SU-DHL-6 (cell line): ENCODE measurements at regions not wholly inside any gene's neighbourhood (a gene's known extent, or its start where the extent isn't known, plus 50 kb on each side); places are given as distances from the start of the nearest gene placed in this dataset.

Experiments
- H2AFZ ChIP-seq: fragments of 200-600 bp; sonication (generic); 2 replicates; pipeline ENCODE4 v1.6.1; 2014; ENCODE audit warnings: low read depth, mild to moderate bottlenecking, moderate library complexity, mixed read lengths, antibody characterized with exemption, low read length; ENCODE audit not compliant: severe bottlenecking
- H3F3A ChIP-seq: fragments of 200-600 bp; shearing (Covaris generic); 2 replicates; pipeline ENCODE4 v1.6.0; 2016; ENCODE audit warnings: antibody characterized with exemption, mild to moderate bottlenecking; ENCODE audit not compliant: insufficient read depth
- H3K27ac ChIP-seq: fragments of 200-600 bp; sonication (generic); 2 replicates; pipeline ENCODE4 v1.5.1; 2016; ENCODE audit warnings: low read depth, mild to moderate bottlenecking, low read length, moderate library complexity, mixed read lengths
- H3K27me3 ChIP-seq: fragments of 200-600 bp; sonication (generic), shearing (Covaris generic); 2 replicates; pipeline ENCODE4 v1.6.0; 2014; ENCODE audit warnings: mild to moderate bottlenecking, low read length
- H3K36me3 ChIP-seq: fragments of 200-600 bp; sonication (generic); 2 replicates; pipeline ENCODE4 v1.6.1; 2014; ENCODE audit warnings: mild to moderate bottlenecking, low read length, mixed read lengths
- H3K4me2 ChIP-seq: fragments of 300-600, 200-600 bp; shearing (Covaris generic), sonication (generic); 2 replicates; pipeline ENCODE4 v1.6.0; 2014; ENCODE audit warnings: low read length, low read depth, mild to moderate bottlenecking; ENCODE audit not compliant: poor library complexity, severe bottlenecking
- H3K4me3 ChIP-seq: fragments of 200-600 bp; sonication (generic); 2 replicates; pipeline ENCODE4 v1.5.1; 2014; ENCODE audit warnings: antibody characterized with exemption, low read length, mild to moderate bottlenecking, mixed read lengths; ENCODE audit not compliant: insufficient read depth, poor library complexity, severe bottlenecking
- H3K79me2 ChIP-seq: fragments of 200-600 bp; sonication (generic); 2 replicates; pipeline ENCODE4 v1.6.1; 2014; ENCODE audit warnings: mild to moderate bottlenecking, low read length, moderate library complexity; ENCODE audit not compliant: insufficient read depth
- H3K9ac ChIP-seq: fragments of 200-600 bp; sonication (generic); 2 replicates; pipeline ENCODE4 v1.7.0; 2014; ENCODE audit warnings: mild to moderate bottlenecking, low read length
- H3K9me2 ChIP-seq: fragments of 200-600 bp; sonication (generic); replicated peaks from 2 replicates; pipeline ENCODE4 v1.6.1; 2014; ENCODE audit warnings: low read length; ENCODE audit not compliant: insufficient read depth
- H3K9me3 ChIP-seq: fragments of 200-600 bp; sonication (generic); 2 replicates; pipeline ENCODE4 v1.6.1; 2014; ENCODE audit warnings: low read length, mixed read lengths; ENCODE audit not compliant: insufficient read depth
- H4K20me1 ChIP-seq: fragments of 200-600 bp; sonication (generic); 2 replicates; pipeline ENCODE4 v1.6.1; 2014; ENCODE audit warnings: low read depth, mild to moderate bottlenecking, antibody characterized with exemption, low read length, moderate library complexity, mixed read lengths
- CTCF ChIP-seq: fragments of 200-600 bp; sonication (generic); IDR thresholded peaks from one replicate; pipeline ENCODE4 v1.5.1; 2017; ENCODE audit warnings: antibody characterized with exemption, mild to moderate bottlenecking, low read length, moderate library complexity; ENCODE audit not compliant: insufficient read depth, poor library complexity, severe bottlenecking
- EZH2phosphoT487 ChIP-seq: fragments of 200-600 bp; sonication (generic), shearing (Covaris generic); conservative IDR thresholded peaks from 2 replicates; pipeline ENCODE4 v1.6.1; 2018; ENCODE audit warnings: mild to moderate bottlenecking, antibody characterized with exemption, low read length, moderate library complexity, mixed read lengths

GRCh38 chr10:128178302-128178958, 52.2 kb upstream of the MKI67 start:
- no peaks in the 10 kb centered on the region for H3F3A ChIP-seq
- H3K9me3 ChIP-seq = peaks cover 20% of the 10 kb centered on the region; the same call in 1 of the 2 replicates
- H2AFZ ChIP-seq = no peak overlapping the region
- no peaks in the 10 kb centered on the region for H3K9me2 ChIP-seq
- H3K27me3 ChIP-seq = no peaks in the 10 kb centered on the region
- H3K36me3 ChIP-seq = no peaks in the 10 kb centered on the region
- H3K4me2 ChIP-seq = no peak overlapping the region
- H3K4me3 ChIP-seq = no peak overlapping the region
- H3K9ac ChIP-seq = no peak overlapping the region
- no peaks in the 10 kb centered on the region for H3K79me2 ChIP-seq
- no peak overlapping the region for H3K27ac ChIP-seq
- TF ChIP-seq CTCF = peak; percentile 55
- TF ChIP-seq EZH2phosphoT487 = no peak
- no peaks in the 10 kb centered on the region for H4K20me1 ChIP-seq

DNA sequence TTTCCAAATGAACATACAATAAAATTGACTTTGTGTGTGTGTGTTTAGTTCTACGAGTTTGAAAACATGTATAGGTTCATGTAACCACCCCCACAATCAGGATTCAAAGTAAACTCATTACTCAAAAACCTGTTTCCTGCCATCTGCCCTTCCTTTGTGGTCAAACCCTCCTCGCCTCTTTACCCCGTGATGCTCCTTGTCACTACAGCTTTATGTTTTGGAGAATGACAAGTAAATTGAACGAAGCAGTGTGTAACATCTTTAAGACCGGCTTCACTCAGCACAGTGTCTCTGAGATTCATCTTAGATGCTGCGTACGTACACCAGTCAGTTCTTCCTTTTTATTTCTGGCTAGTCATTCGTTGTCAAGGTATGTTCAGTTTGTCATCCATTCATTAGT, 54.6 kb upstream of the MKI67 start:
- Histone ChIP-seq H3K27ac (no peak overlapping the region), H3K79me2 (no peaks in the 10 kb centered on the region), H3K27me3 (no peaks in the 10 kb centered on the region), H3K36me3 (no peaks in the 10 kb centered on the region), H3K9ac (no peak overlapping the region), H3F3A (no peaks in the 10 kb centered on the region), H3K9me3 (peaks cover 2% of the 10 kb centered on the region; the same call in 1 of the 2 replicates), H3K4me3 (no peak overlapping the region), H3K4me2 (no peak overlapping the region), H4K20me1 (no peaks in the 10 kb centered on the region), H2AFZ (no peak overlapping the region), H3K9me2 (no peaks in the 10 kb centered on the region)
- TF ChIP-seq CTCF (no peak), EZH2phosphoT487 (no peak)

DNA sequence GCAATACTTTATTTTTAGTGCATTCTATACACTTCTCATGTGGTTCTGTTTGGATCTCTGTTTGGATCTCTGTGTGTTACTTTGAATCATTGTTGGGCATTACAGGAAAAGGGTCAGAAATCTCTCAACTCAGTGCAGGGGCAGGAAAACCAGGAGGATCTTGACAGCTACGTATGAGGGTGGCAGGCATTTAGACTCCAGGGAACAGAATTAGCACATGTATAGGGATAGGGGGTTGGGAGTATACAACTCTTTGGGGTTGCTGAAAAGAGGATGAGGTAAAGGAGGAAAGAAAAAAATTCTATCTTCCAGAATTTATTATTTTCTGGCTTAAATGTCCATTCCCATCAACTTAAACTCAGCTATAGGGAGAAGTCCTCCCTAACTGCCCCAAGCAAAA, 59.4 kb upstream of the MKI67 start:
- H3K27me3 ChIP-seq = no peaks in the 10 kb centered on the region
- no peaks in the 10 kb centered on the region for H3K79me2 ChIP-seq
- H3K9me2 ChIP-seq = no peaks in the 10 kb centered on the region
- no peak overlapping the region for H3K27ac ChIP-seq
- H3K9me3 ChIP-seq = no peaks in the 10 kb centered on the region
- H3F3A ChIP-seq = no peaks in the 10 kb centered on the region
- H4K20me1 ChIP-seq = no peaks in the 10 kb centered on the region
- H2AFZ ChIP-seq = no peak overlapping the region
- no peak overlapping the region for H3K9ac ChIP-seq
- no peaks in the 10 kb centered on the region for H3K36me3 ChIP-seq
- TF ChIP-seq EZH2phosphoT487 (no peak), CTCF (no peak)
- H3K4me3 ChIP-seq = no peak overlapping the region
- H3K4me2 ChIP-seq = no peak overlapping the region
